Lower leg skin (tissue), 4 donors: ENCODE measurements at regions not wholly inside any gene's neighbourhood (a gene's known extent, or its start where the extent isn't known, plus 50 kb on each side); places are given as distances from the start of the nearest gene placed in this dataset.

Experiments
- DNase-seq, 2 donors: peaks; one replicate each; pipeline ENCODE4 v3.0.0-alpha.2; 2019; ENCODE audit warnings: low spot score in 2 of 2
- H3K4me3 ChIP-seq: fragments of 200-600 bp; sonication (generic); 2 replicates; pipeline ENCODE4 v1.5.1; 2017; ENCODE audit warnings: mild to moderate bottlenecking, low read depth; ENCODE audit not compliant: poor library complexity, severe bottlenecking
- CTCF ChIP-seq, 3 donors: fragments of 450-650 bp; IDR thresholded peaks; one replicate each; pipeline ENCODE4 v1.5.1; 2016; ENCODE audit warnings: antibody characterized with exemption in 3 of 3, mild to moderate bottlenecking in 3 of 3, moderate library complexity in 2 of 3
- POLR2A ChIP-seq, 2 donors: fragments of 450-650 bp; IDR thresholded peaks; one replicate each; pipeline ENCODE4 v1.6.1; 2016 to 2017; ENCODE audit warnings: antibody characterized with exemption in 2 of 2, mild to moderate bottlenecking in 1 of 2, moderate library complexity in 1 of 2
- WGBS, 2 donors: methylation state at CpG; one replicate each; pipeline ENCODE4 v1.1.5; 2018; 5-methylcytosine and 5-hydroxymethylcytosine counted together
- intact Hi-C: fragments of 100-400 bp; cut with DNase I; formaldehyde crosslinking; loops from one replicate; pipeline ENCODE4 v1.15.0; 2023; ENCODE audit warnings: low total_unique reads

- peak in 1 of 2 donors; percentile 59 for DNase-seq
- no peak overlapping the region for H3K4me3 ChIP-seq
- WGBS, 2 donors: 59 to 60% methylated on average over 7 of the region's 7 CpGs
- TF ChIP-seq CTCF (IDR thresholded peaks at IDR 0.05) (no peak), POLR2A (IDR thresholded peaks at IDR 0.05) (no peak)
- intact Hi-C loops: no loop called here
These were observed 466.7 kb downstream of the TSHZ3 start for GRCh38 chr19:30882411-30883005.

DNA sequence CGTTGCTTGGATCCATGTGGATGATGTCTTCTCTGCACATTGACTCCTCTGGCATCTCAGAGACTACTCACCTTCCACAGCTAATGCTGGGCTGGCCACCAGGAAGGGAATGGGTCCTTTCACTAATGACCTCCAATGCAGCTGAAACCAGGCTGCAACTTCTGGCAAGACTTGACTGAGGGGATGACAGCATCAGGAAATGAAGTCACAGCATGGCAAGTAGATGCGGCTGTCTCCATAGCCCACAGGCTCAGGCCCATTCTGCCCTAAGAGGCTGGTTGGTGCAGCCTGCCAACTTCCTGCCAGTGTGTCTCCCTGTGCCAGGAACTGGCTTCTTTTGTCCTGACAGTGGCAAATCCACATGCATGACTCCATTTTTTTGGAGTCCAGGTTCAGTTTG is 467.3 kb downstream of the TSHZ3 start:
- intact Hi-C loops: no loop called here
- peak in 1 of 2 donors; percentile 70 for DNase-seq
- no peak for TF ChIP-seq CTCF (IDR thresholded peaks at IDR 0.05)
- TF ChIP-seq POLR2A (IDR thresholded peaks at IDR 0.05): no peak
- 55 to 71% methylated on average over 1 to 2 of the region's 2 CpGs for WGBS, 2 donors
- no peak overlapping the region for H3K4me3 ChIP-seq

- 62% methylated on average over 7 of the region's 7 CpGs for WGBS, 2 donors
- intact Hi-C loops: no loop called here
These were observed 468.0 kb downstream of the TSHZ3 start for GRCh38 chr19:30881281-30881680.

GRCh38 chr19:30880551-30880950 is 468.7 kb downstream of the TSHZ3 start:
- WGBS, 2 donors: 56 to 76% methylated on average over 4 of the region's 4 CpGs
- DNase-seq: peak in 1 of 2 donors; percentile 59
- TF ChIP-seq CTCF (IDR thresholded peaks at IDR 0.05) (no peak), POLR2A (IDR thresholded peaks at IDR 0.05) (no peak)
- H3K4me3 ChIP-seq: no peak overlapping the region
- intact Hi-C loops: no loop called here

More at GRCh38 chr19:30881281-30881680, 468.0 kb downstream of the TSHZ3 start:
- peak in 1 of 2 donors; percentile 50 for DNase-seq
- TF ChIP-seq CTCF (IDR thresholded peaks at IDR 0.05) (no peak), POLR2A (IDR thresholded peaks at IDR 0.05) (no peak)
- H3K4me3 ChIP-seq: no peak overlapping the region

DNA sequence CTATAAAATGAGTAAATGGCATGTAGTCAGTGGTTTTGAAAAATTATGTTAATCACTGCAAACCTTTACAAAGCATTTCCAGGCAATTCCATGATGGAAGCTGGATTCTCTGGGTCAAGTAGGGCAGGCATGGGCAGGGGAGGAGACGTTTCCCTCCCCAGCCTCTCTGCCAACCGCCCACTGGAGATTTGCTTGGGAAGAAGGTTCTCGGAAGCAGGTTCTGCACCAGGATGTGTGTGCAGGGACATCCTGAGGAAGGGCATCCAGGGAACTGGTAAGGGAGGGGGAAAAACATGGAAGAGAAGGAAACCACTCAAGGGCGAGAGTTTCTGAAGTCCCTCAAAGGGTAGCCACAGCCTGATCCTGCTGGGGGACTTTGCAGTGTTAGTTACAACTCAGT is 469.1 kb downstream of the TSHZ3 start:
- TF ChIP-seq POLR2A (IDR thresholded peaks at IDR 0.05): no peak
- TF ChIP-seq CTCF (IDR thresholded peaks at IDR 0.05): no peak
- H3K4me3 ChIP-seq: no peak overlapping the region
- WGBS, 2 donors: 74 to 76% methylated on average over 4 of the region's 4 CpGs
- intact Hi-C loops: no loop called here
- DNase-seq: peak in 1 of 2 donors; percentile 59

- WGBS, 2 donors: 82 to 84% methylated on average over 3 of the region's 3 CpGs
- no peak for TF ChIP-seq CTCF (IDR thresholded peaks at IDR 0.05)
- no peak for DNase-seq
These were observed 469.5 kb downstream of the TSHZ3 start for GRCh38 chr19:30879736-30880135.

More at GRCh38 chr19:30879736-30880135, 469.5 kb downstream of the TSHZ3 start:
- H3K4me3 ChIP-seq: no peak overlapping the region
- intact Hi-C loops: no loop called here
